HepG2 (cell line): ENCODE measurements at regions not wholly inside any gene's neighbourhood (a gene's known extent, or its start where the extent isn't known, plus 50 kb on each side); places are given as distances from the start of the nearest gene placed in this dataset.
A peak's percentile ranks its signal among the peaks of the same experiment; 100 is the strongest.

Experiments used
- ATAC-seq: fragments of 200-7000 bp; cut with Tn5 transposase; 3 replicates; pipeline ENCODE4 v1.9.1; 2020; ENCODE audit warnings: mild to moderate bottlenecking, moderate library complexity
- BruUV-seq: library from RNA; stranded (reverse); fragments of 400-500 nt; replicated peaks from 2 replicates; lab custom pipeline; 2021; lab: Mats Ljungman, UMichigan
- CTCF ChIA-PET: fragments of 300-600 bp; formaldehyde crosslinking; extraction: SDS; loops from one replicate; lab custom pipeline; 2021; ENCODE audit warnings: low total read pairs, inconsistent platforms, low intra/inter-chr PET ratio; lab: Yijun Ruan, JAX
- POLR2A ChIA-PET: fragments of 350-600 bp; sonication (Branson Sonifier 250); formaldehyde crosslinking; loops from one replicate; lab custom pipeline; 2020; ENCODE audit warnings: antibody characterized with exemption, inconsistent platforms; lab: Yijun Ruan, JAX
- DNase-seq: peaks from one replicate; pipeline ENCODE4 v3.0.0-alpha.2; 2015; ENCODE audit warnings: low spot score
- FAIRE-seq: peaks from 3 replicates; lab custom pipeline; 2011; peaks lifted over from hg19 to GRCh38; lab: Jason Lieb, UNC
- H2AFZ ChIP-seq: one replicate; pipeline ENCODE4 v1.6.1; 2011; ENCODE audit warnings: low read length, inconsistent platforms
- H3K27ac ChIP-seq: fragments of 300-600 bp; 3 replicates; pipeline ENCODE4 v1.8.0; 2011; ENCODE audit warnings: mixed run types, mild to moderate bottlenecking, mixed read lengths, low read length, inconsistent platforms; ENCODE audit not compliant: insufficient read depth; ENCODE audit errors: extremely low read length
- H3K27me3 ChIP-seq, 2 experiments: fragments of 200-600 bp in 1 of 2; 2 replicates in 1 of 2; 3 replicates in 1 of 2; pipeline versions ENCODE4 v1.6.0 to v1.8.0; 2011; ENCODE audit warnings: low read length in 2 of 2, mild to moderate bottlenecking in 2 of 2, moderate library complexity in 2 of 2, inconsistent platforms in 1 of 2; ENCODE audit not compliant: insufficient read depth in 2 of 2, control insufficient read depth in 1 of 2
- H3K36me3 ChIP-seq, 2 experiments: fragments of 200-600 bp in 1 of 2; replicated peaks in 1 of 2; 2 replicates in 1 of 2; 3 replicates in 1 of 2; pipeline versions ENCODE4 v1.5.1 to v1.8.0; 2011; ENCODE audit warnings: low read length in 2 of 2, inconsistent platforms in 1 of 2; ENCODE audit not compliant: insufficient read depth in 2 of 2, control insufficient read depth in 1 of 2
- H3K4me1 ChIP-seq: 2 replicates; pipeline ENCODE4 v1.5.1; 2012; ENCODE audit warnings: low read length, inconsistent platforms; ENCODE audit not compliant: insufficient read depth
- H3K4me2 ChIP-seq: 2 replicates; pipeline ENCODE4 v1.6.0; 2011; ENCODE audit warnings: low read depth, low read length, inconsistent platforms
- H3K4me3 ChIP-seq, 3 experiments: fragments of 200-600 bp in 1 of 3; sonication (generic), shearing (Covaris generic) in 1 of 3; replicated peaks in 1 of 3; 2 replicates each; pipeline ENCODE4 v1.5.1; 2011 to 2016; ENCODE audit warnings: low read length in 3 of 3, inconsistent platforms in 2 of 3, low read depth in 2 of 3, mild to moderate bottlenecking in 2 of 3, control low read depth in 1 of 3, mixed read lengths in 1 of 3; ENCODE audit not compliant: insufficient read depth in 1 of 3
- H3K79me2 ChIP-seq: one replicate; pipeline ENCODE4 v1.6.1; 2011; ENCODE audit warnings: low read length, inconsistent platforms; ENCODE audit not compliant: insufficient read depth
- H3K9ac ChIP-seq: 2 replicates; pipeline ENCODE4 v1.6.0; 2011; ENCODE audit warnings: mild to moderate bottlenecking, low read depth, low read length, inconsistent platforms; ENCODE audit not compliant: insufficient read depth
- H3K9me3 ChIP-seq: 2 replicates; pipeline ENCODE4 v1.5.1; 2012; ENCODE audit warnings: mild to moderate bottlenecking, low read length
- H4K20me1 ChIP-seq: 2 replicates; pipeline ENCODE4 v1.6.0; 2011; ENCODE audit warnings: inconsistent platforms, mild to moderate bottlenecking, low read length, moderate library complexity; ENCODE audit not compliant: insufficient read depth
- CENPX ChIP-seq: sonication (generic); formaldehyde crosslinking; IDR thresholded peaks from 2 replicates; pipeline ENCODE4 v1.9.0; 2021; ENCODE audit warnings: mild to moderate bottlenecking, missing genetic modification reagents, moderate library complexity
- LCORL ChIP-seq, 2 experiments: fragments of 450-650 bp in 1 of 2; sonication (generic) in 1 of 2; formaldehyde crosslinking in 1 of 2; IDR thresholded peaks; 2 replicates each; pipeline versions ENCODE4 v1.5.0 to v1.6.1; 2017 to 2020; ENCODE audit warnings: antibody characterized with exemption in 1 of 2, missing genetic modification reagents in 1 of 2
- MAFK ChIP-seq, 2 experiments: IDR thresholded peaks in 1 of 2; conservative IDR thresholded peaks in 1 of 2; 2 replicates each; pipeline ENCODE4 v1.6.1; 2011; ENCODE audit warnings: improper control_type of control experiment in 2 of 2, low read length in 2 of 2
- PAX8 ChIP-seq: sonication (generic); formaldehyde crosslinking; IDR thresholded peaks from 2 replicates; pipeline ENCODE4 v1.8.0; 2022; ENCODE audit warnings: mild to moderate bottlenecking, missing genetic modification reagents, borderline replicate concordance
- SP4 ChIP-seq: sonication (generic); formaldehyde crosslinking; IDR thresholded peaks from 2 replicates; pipeline ENCODE4 v1.8.1; 2023; ENCODE audit warnings: mild to moderate bottlenecking, missing genetic modification reagents
- TEAD2 ChIP-seq: sonication (generic); formaldehyde crosslinking; IDR thresholded peaks from 2 replicates; pipeline ENCODE4 v1.9.0; 2021; ENCODE audit warnings: missing genetic modification reagents
- TP53 ChIP-seq: sonication (generic); formaldehyde crosslinking; conservative IDR thresholded peaks from 2 replicates; pipeline ENCODE4 v1.4.0; 2020; ENCODE audit warnings: missing genetic modification reagents
- ZNF263 ChIP-seq: sonication (generic); formaldehyde crosslinking; IDR thresholded peaks from 2 replicates; pipeline ENCODE4 v1.4.0; 2020; ENCODE audit warnings: missing genetic modification reagents
- ZNF619 ChIP-seq: sonication (generic); formaldehyde crosslinking; IDR thresholded peaks from 2 replicates; pipeline ENCODE4 v1.4.0; 2020; ENCODE audit warnings: mild to moderate bottlenecking, missing genetic modification reagents
- ZNF687 ChIP-seq: sonication (generic); formaldehyde crosslinking; IDR thresholded peaks from 2 replicates; pipeline ENCODE4 v1.5.1; 2020; ENCODE audit warnings: mild to moderate bottlenecking, missing genetic modification reagents, moderate library complexity
- ZSCAN25 ChIP-seq: sonication (generic); formaldehyde crosslinking; IDR thresholded peaks from 2 replicates; pipeline ENCODE4 v1.8.0; 2022; ENCODE audit warnings: mild to moderate bottlenecking, missing genetic modification reagents
- WGBS: methylation state at CpG from one replicate; pipeline ENCODE4 v1.1.6; 2017; ENCODE audit warnings: low lambda C conversion rate; 5-methylcytosine and 5-hydroxymethylcytosine counted together
- in situ Hi-C: cut with HindIII; loops from 2 replicates; pipeline ENCODE4 v1.10.0; 2017; ENCODE audit warnings: low pct_unique_long_range_greater_than_20kb; ENCODE audit not compliant: extremely low pct_ligation_motif_present
- intact Hi-C: fragments of 100-400 bp; cut with micrococcal nuclease; formaldehyde crosslinking; loops from one replicate; pipeline ENCODE4 v1.10.0; 2022; ENCODE audit not compliant: unreplicated experiment

- H4K20me1 ChIP-seq = no peaks in the 10 kb centered on the region
- POLR2A ChIA-PET = no interaction called here
- H3K4me3 ChIP-seq = no peak overlapping the region
- no TSS peak for BruUV-seq
- no peaks in the 10 kb centered on the region for H3K79me2 ChIP-seq
- intact Hi-C loops = no loop called here
- H2AFZ ChIP-seq = no peak overlapping the region
- no peak for DNase-seq
- H3K36me3 ChIP-seq = no peaks in the 10 kb centered on the region
- H3K27ac ChIP-seq = no peak overlapping the region
- no peaks in the 10 kb centered on the region for H3K9me3 ChIP-seq
- FAIRE-seq = no peak
- peaks cover 13% of the 10 kb centered on the region; the same call in 1 of the 2 replicates for H3K4me1 ChIP-seq
- no peaks in the 10 kb centered on the region; a peak in 1 of 5 replicates for H3K27me3 ChIP-seq
- no peak for TF ChIP-seq LCORL (IDR thresholded peaks at IDR 0.05)
- no peak for TF ChIP-seq LCORL (CRISPR knock-in tag; IDR thresholded peaks at IDR 0.05)
- TF ChIP-seq CENPX = no peak
- TF ChIP-seq PAX8 (CRISPR knock-in tag) = no peak
- H3K4me2 ChIP-seq = no peak overlapping the region
- CTCF ChIA-PET = no interaction called here
- no peak overlapping the region for H3K9ac ChIP-seq
- no peak for ATAC-seq
- WGBS = 60% methylated on average over 5 of the region's 9 CpGs
- in situ Hi-C loops = no loop called here
Measured at GRCh38 chr9:89685698-89686097, 80.9 kb downstream of the GADD45G start.

GRCh38 chr9:89686126-89686525, 81.3 kb downstream of the GADD45G start:
- H2AFZ ChIP-seq = peak overlapping the region; percentile 23

More at GRCh38 chr9:89686126-89686525, 81.3 kb downstream of the GADD45G start:
- 24% methylated on average over 3 of the region's 5 CpGs for WGBS
- Histone ChIP-seq H3K9ac (no peak overlapping the region), H3K79me2 (no peaks in the 10 kb centered on the region), H3K4me3 (no peak overlapping the region), H3K4me1 (peaks cover 13% of the 10 kb centered on the region; the same call in 1 of the 2 replicates), H4K20me1 (no peaks in the 10 kb centered on the region), H3K36me3 (no peaks in the 10 kb centered on the region), H3K4me2 (no peak overlapping the region), H3K9me3 (no peaks in the 10 kb centered on the region), H3K27me3 (no peaks in the 10 kb centered on the region), H3K27ac (no peak overlapping the region)
- FAIRE-seq (no peak), ATAC-seq (peak; percentile 29; the same call in 1 of the 3 replicates), DNase-seq (no peak)
- CTCF ChIA-PET = no interaction called here
- BruUV-seq = no TSS peak
- in situ Hi-C loops (no loop called here), intact Hi-C loops (no loop called here)
- TF ChIP-seq MAFK (conservative IDR thresholded peaks at IDR 0.05 in 1 of 2, IDR thresholded peaks at IDR 0.05 in 1 of 2; ENCODE audit: low read length in 2 of 2) (0 out of 4 replicates have a peak, but pooled peaks have one; percentile 6 to 16), SP4 (CRISPR knock-in tag) (no peak), TP53 (CRISPR knock-in tag) (peak; percentile 97), TEAD2 (CRISPR knock-in tag) (no peak), ZNF619 (CRISPR knock-in tag) (no peak), ZNF687 (CRISPR knock-in tag) (peak; percentile 52), ZNF263 (CRISPR knock-in tag) (0 out of 2 replicates have a peak, but pooled peaks have one; percentile 25), ZSCAN25 (CRISPR knock-in tag) (no peak)
- POLR2A ChIA-PET = no interaction called here
